HL-60 (cell line): ENCODE measurements at regions not wholly inside any gene's neighbourhood (a gene's known extent, or its start where the extent isn't known, plus 50 kb on each side); places are given as distances from the start of the nearest gene placed in this dataset.

Experiments used
- DNase-seq, 2 experiments: peaks; one replicate each; pipeline ENCODE4 v3.0.0-alpha.2; 2010 to 2020; ENCODE audit warnings: low read depth in 1 of 2, low spot score in 1 of 2
- H3K27ac ChIP-seq: fragments of 250-450 bp; sonication (Bioruptor Pico); replicated peaks from 2 replicates; pipeline ENCODE4 v1.5.1; 2020; ENCODE audit warnings: mild to moderate bottlenecking, moderate library complexity
- H3K27me3 ChIP-seq: fragments of 250-450 bp; sonication (Bioruptor Pico); 2 replicates; pipeline ENCODE4 v1.5.1; 2021; ENCODE audit warnings: mild to moderate bottlenecking, moderate library complexity; ENCODE audit not compliant: insufficient read depth, poor library complexity, severe bottlenecking
- H3K4me3 ChIP-seq: replicated peaks from 2 replicates; pipeline ENCODE4 v1.5.1; 2011; ENCODE audit warnings: mild to moderate bottlenecking, control low read depth, low read length; ENCODE audit not compliant: insufficient read depth
- GABPA ChIP-seq: IDR thresholded peaks from 2 replicates; pipeline ENCODE4 v1.6.1; 2012; ENCODE audit warnings: low read depth
- POLR2AphosphoS5 ChIP-seq: IDR thresholded peaks from 2 replicates; pipeline ENCODE4 v1.6.1; 2012; ENCODE audit warnings: low read depth
- SPI1 ChIP-seq: IDR thresholded peaks from 2 replicates; pipeline ENCODE4 v1.6.1; 2012; ENCODE audit warnings: low read depth, mild to moderate bottlenecking, borderline replicate concordance
- TF ChIP-seq, protein P1 (sequence below): IDR thresholded peaks from 2 replicates; pipeline ENCODE4 v1.6.1; 2012; ENCODE audit warnings: low read depth; ENCODE audit not compliant: insufficient replicate concordance
- TF ChIP-seq, protein P2 (sequence below): IDR thresholded peaks from one replicate; pipeline ENCODE4 v1.5.1; 2011; ENCODE audit warnings: low read length, control low read depth, inconsistent platforms; ENCODE audit not compliant: insufficient read depth

GRCh38 chr16:8055761-8056160 is 534.5 kb downstream of the TMEM114 start:
- TF ChIP-seq POLR2AphosphoS5 = no peak
- no peak overlapping the region for H3K27ac ChIP-seq
- no peak for DNase-seq
- no peaks in the 10 kb centered on the region for H3K27me3 ChIP-seq
- H3K4me3 ChIP-seq = no peak overlapping the region

GRCh38 chr16:8053437-8053836 is 536.9 kb downstream of the TMEM114 start:
- Histone ChIP-seq H3K27ac (no peak overlapping the region), H3K27me3 (no peaks in the 10 kb centered on the region), H3K4me3 (no peak overlapping the region)
- no peak for DNase-seq
- TF ChIP-seq, protein P1, sequence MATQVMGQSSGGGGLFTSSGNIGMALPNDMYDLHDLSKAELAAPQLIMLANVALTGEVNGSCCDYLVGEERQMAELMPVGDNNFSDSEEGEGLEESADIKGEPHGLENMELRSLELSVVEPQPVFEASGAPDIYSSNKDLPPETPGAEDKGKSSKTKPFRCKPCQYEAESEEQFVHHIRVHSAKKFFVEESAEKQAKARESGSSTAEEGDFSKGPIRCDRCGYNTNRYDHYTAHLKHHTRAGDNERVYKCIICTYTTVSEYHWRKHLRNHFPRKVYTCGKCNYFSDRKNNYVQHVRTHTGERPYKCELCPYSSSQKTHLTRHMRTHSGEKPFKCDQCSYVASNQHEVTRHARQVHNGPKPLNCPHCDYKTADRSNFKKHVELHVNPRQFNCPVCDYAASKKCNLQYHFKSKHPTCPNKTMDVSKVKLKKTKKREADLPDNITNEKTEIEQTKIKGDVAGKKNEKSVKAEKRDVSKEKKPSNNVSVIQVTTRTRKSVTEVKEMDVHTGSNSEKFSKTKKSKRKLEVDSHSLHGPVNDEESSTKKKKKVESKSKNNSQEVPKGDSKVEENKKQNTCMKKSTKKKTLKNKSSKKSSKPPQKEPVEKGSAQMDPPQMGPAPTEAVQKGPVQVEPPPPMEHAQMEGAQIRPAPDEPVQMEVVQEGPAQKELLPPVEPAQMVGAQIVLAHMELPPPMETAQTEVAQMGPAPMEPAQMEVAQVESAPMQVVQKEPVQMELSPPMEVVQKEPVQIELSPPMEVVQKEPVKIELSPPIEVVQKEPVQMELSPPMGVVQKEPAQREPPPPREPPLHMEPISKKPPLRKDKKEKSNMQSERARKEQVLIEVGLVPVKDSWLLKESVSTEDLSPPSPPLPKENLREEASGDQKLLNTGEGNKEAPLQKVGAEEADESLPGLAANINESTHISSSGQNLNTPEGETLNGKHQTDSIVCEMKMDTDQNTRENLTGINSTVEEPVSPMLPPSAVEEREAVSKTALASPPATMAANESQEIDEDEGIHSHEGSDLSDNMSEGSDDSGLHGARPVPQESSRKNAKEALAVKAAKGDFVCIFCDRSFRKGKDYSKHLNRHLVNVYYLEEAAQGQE = no peak
- TF ChIP-seq, protein P2, sequence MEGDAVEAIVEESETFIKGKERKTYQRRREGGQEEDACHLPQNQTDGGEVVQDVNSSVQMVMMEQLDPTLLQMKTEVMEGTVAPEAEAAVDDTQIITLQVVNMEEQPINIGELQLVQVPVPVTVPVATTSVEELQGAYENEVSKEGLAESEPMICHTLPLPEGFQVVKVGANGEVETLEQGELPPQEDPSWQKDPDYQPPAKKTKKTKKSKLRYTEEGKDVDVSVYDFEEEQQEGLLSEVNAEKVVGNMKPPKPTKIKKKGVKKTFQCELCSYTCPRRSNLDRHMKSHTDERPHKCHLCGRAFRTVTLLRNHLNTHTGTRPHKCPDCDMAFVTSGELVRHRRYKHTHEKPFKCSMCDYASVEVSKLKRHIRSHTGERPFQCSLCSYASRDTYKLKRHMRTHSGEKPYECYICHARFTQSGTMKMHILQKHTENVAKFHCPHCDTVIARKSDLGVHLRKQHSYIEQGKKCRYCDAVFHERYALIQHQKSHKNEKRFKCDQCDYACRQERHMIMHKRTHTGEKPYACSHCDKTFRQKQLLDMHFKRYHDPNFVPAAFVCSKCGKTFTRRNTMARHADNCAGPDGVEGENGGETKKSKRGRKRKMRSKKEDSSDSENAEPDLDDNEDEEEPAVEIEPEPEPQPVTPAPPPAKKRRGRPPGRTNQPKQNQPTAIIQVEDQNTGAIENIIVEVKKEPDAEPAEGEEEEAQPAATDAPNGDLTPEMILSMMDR = no peak
- TF ChIP-seq POLR2AphosphoS5 (no peak), GABPA (no peak), SPI1 (no peak)

GRCh38 chr16:8048433-8048832 is 541.9 kb downstream of the TMEM114 start:
- Histone ChIP-seq H3K27ac (no peak overlapping the region), H3K4me3 (no peak overlapping the region), H3K27me3 (no peaks in the 10 kb centered on the region)
- TF ChIP-seq, protein P1 = no peak
- TF ChIP-seq GABPA = no peak
- no peak for DNase-seq

- no peak overlapping the region for H3K4me3 ChIP-seq
- DNase-seq = no peak
- H3K27me3 ChIP-seq = no peaks in the 10 kb centered on the region
- TF ChIP-seq, protein P1 = no peak
- no peak overlapping the region for H3K27ac ChIP-seq
Observed at GRCh38 chr16:8047736-8048135, 542.6 kb downstream of the TMEM114 start.

DNA sequence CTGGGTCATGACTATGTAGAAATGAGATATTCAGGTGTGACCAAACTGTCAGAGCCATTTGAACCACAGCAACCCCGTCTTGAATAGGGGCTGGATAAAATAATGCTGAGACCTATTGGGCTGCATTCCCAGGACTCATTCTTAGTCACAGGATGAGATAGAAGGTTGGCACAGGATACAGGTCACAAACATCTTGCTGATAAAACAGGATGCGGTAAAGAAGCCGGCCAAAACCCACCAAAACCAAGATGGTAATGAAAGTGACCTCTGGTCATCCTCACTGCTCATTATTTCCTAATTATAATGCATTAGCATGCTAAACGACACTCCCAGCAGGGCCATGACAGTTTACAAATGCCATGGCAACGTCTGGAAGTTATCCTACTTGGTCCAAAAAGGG is 545.5 kb downstream of the TMEM114 start:
- TF ChIP-seq GABPA (no peak), SPI1 (no peak), POLR2AphosphoS5 (no peak)
- TF ChIP-seq, protein P1 = no peak
- TF ChIP-seq, protein P2 = no peak
- Histone ChIP-seq H3K27me3 (no peaks in the 10 kb centered on the region), H3K4me3 (no peak overlapping the region), H3K27ac (no peak overlapping the region)
- no peak for DNase-seq
